H9 (cell line): ENCODE measurements at regions not wholly inside any gene's neighbourhood (a gene's known extent, or its start where the extent isn't known, plus 50 kb on each side); places are given as distances from the start of the nearest gene placed in this dataset.

Experiments used
- DNase-seq: peaks from one replicate; pipeline ENCODE4 v3.0.0-alpha.2; 2017
- H2AFZ ChIP-seq: one replicate; pipeline ENCODE4 v1.6.1; 2013; ENCODE audit warnings: mild to moderate bottlenecking, low read length, control low read depth, moderate library complexity
- H2AK5ac ChIP-seq: 2 replicates; pipeline ENCODE4 v1.6.1; 2013; ENCODE audit warnings: low read length, control low read depth, mixed read lengths; ENCODE audit not compliant: insufficient read length
- H2BK120ac ChIP-seq: one replicate; pipeline ENCODE4 v1.6.1; 2013; ENCODE audit warnings: low read depth, mild to moderate bottlenecking, low read length, control low read depth, inconsistent platforms; ENCODE audit not compliant: poor library complexity, severe bottlenecking
- H2BK12ac ChIP-seq: 2 replicates; pipeline ENCODE4 v1.6.1; 2013; ENCODE audit warnings: low read length, control low read depth, mixed read lengths, low read depth; ENCODE audit not compliant: insufficient read length
- H2BK15ac ChIP-seq: 2 replicates; pipeline ENCODE4 v1.6.1; 2013; ENCODE audit warnings: low read depth, low read length, control low read depth
- H2BK20ac ChIP-seq: one replicate; pipeline ENCODE4 v1.6.1; 2013; ENCODE audit warnings: low read depth, mild to moderate bottlenecking, low read length, control low read depth, inconsistent platforms; ENCODE audit not compliant: poor library complexity, severe bottlenecking
- H2BK5ac ChIP-seq: 2 replicates; pipeline ENCODE4 v1.6.1; 2013; ENCODE audit warnings: low read length, control low read depth, mixed read lengths; ENCODE audit not compliant: insufficient read length
- H3K14ac ChIP-seq: 2 replicates; pipeline ENCODE4 v1.6.1; 2013; ENCODE audit warnings: low read length, control low read depth; ENCODE audit not compliant: insufficient read depth
- H3K18ac ChIP-seq: 2 replicates; pipeline ENCODE4 v1.6.1; 2013; ENCODE audit warnings: low read depth, mild to moderate bottlenecking, mixed read lengths, low read length, control low read depth; ENCODE audit not compliant: insufficient read length
- H3K23ac ChIP-seq: 2 replicates; pipeline ENCODE4 v1.6.1; 2013; ENCODE audit warnings: low read length, control low read depth, mixed read lengths, low read depth; ENCODE audit not compliant: insufficient read length
- H3K23me2 ChIP-seq: 2 replicates; pipeline ENCODE4 v1.6.1; 2013; ENCODE audit warnings: low read depth, mild to moderate bottlenecking, mixed read lengths, low read length, control low read depth; ENCODE audit not compliant: insufficient read length, poor library complexity, severe bottlenecking
- H3K27ac ChIP-seq: 2 replicates; pipeline ENCODE4 v1.5.1; 2013; ENCODE audit warnings: low read length, control low read depth, mixed read lengths, low read depth; ENCODE audit not compliant: insufficient read length
- H3K27me3 ChIP-seq: 2 replicates; pipeline ENCODE4 v1.6.1; 2013; ENCODE audit warnings: low read length, control low read depth, inconsistent platforms; ENCODE audit not compliant: insufficient read depth
- H3K4ac ChIP-seq: 2 replicates; pipeline ENCODE4 v1.6.1; 2013; ENCODE audit warnings: low read depth, mild to moderate bottlenecking, control low read depth, inconsistent platforms, low read length, moderate library complexity
- H3K4me1 ChIP-seq: 2 replicates; pipeline ENCODE4 v1.6.1; 2013; ENCODE audit warnings: low read length, control low read depth, inconsistent platforms; ENCODE audit not compliant: insufficient read depth
- H3K4me2 ChIP-seq: 2 replicates; pipeline ENCODE4 v1.6.1; 2013; ENCODE audit warnings: low read length, control low read depth, mixed read lengths; ENCODE audit not compliant: insufficient read length, insufficient read depth
- H3K56ac ChIP-seq: 2 replicates; pipeline ENCODE4 v1.6.1; 2013; ENCODE audit warnings: low read depth, mild to moderate bottlenecking, mixed read lengths, low read length, control low read depth; ENCODE audit not compliant: insufficient read length
- H3K79me1 ChIP-seq: 2 replicates; pipeline ENCODE4 v1.6.1; 2013; ENCODE audit warnings: low read depth, mild to moderate bottlenecking, moderate library complexity, low read length, control low read depth, inconsistent platforms; ENCODE audit not compliant: insufficient read depth, poor library complexity, severe bottlenecking
- H3K79me2 ChIP-seq: 2 replicates; pipeline ENCODE4 v1.6.1; 2013; ENCODE audit warnings: low read length, control low read depth, inconsistent platforms; ENCODE audit not compliant: insufficient read depth
- H3K9ac ChIP-seq: 2 replicates; pipeline ENCODE4 v1.6.1; 2013; ENCODE audit warnings: low read length, control low read depth, mixed read lengths; ENCODE audit not compliant: insufficient read length; ENCODE audit errors: extremely low read depth
- H3K9me3 ChIP-seq: one replicate; pipeline ENCODE4 v1.6.1; 2013; ENCODE audit warnings: low read depth, low read length, inconsistent platforms; ENCODE audit not compliant: control insufficient read depth
- H3T11ph ChIP-seq: one replicate; pipeline ENCODE4 v1.6.1; 2013; ENCODE audit warnings: mild to moderate bottlenecking, low read length, control low read depth, inconsistent platforms
- H4K20me1 ChIP-seq: one replicate; pipeline ENCODE4 v1.6.1; 2013; ENCODE audit not compliant: control insufficient read depth, insufficient read length, insufficient read depth
- H4K5ac ChIP-seq: 2 replicates; pipeline ENCODE4 v1.6.1; 2013; ENCODE audit warnings: low read depth, mild to moderate bottlenecking, mixed read lengths, low read length, control low read depth; ENCODE audit not compliant: insufficient read length
- H4K8ac ChIP-seq: replicated peaks from 2 replicates; pipeline ENCODE4 v1.6.1; 2013; ENCODE audit warnings: low read length, control low read depth, mixed read lengths, low read depth; ENCODE audit not compliant: insufficient read length
- H4K91ac ChIP-seq: 2 replicates; pipeline ENCODE4 v1.6.1; 2013; ENCODE audit warnings: low read depth, mild to moderate bottlenecking, moderate library complexity, mixed read lengths, low read length, control low read depth; ENCODE audit not compliant: insufficient read length
- H3K27ac Mint-ChIP-seq, 3 experiments: 2 replicates in 2 of 3; 3 replicates in 1 of 3; pipeline ENCODE4 v1.8.0; 2020 to 2021; ENCODE audit warnings: mixed read lengths in 3 of 3, mild to moderate bottlenecking in 1 of 3, moderate library complexity in 1 of 3
- H3K27me3 Mint-ChIP-seq: 2 replicates; pipeline ENCODE4 v1.8.0; 2021; ENCODE audit warnings: low read depth, mild to moderate bottlenecking, moderate library complexity, mixed read lengths
- H3K36me3 Mint-ChIP-seq, 3 experiments: 2 replicates in 2 of 3; 3 replicates in 1 of 3; pipeline ENCODE4 v1.8.0; 2020 to 2021; ENCODE audit warnings: low read depth in 3 of 3, mixed read lengths in 3 of 3; ENCODE audit not compliant: insufficient read depth in 1 of 3
- H3K4me1 Mint-ChIP-seq, 2 experiments: 2 replicates each; pipeline ENCODE4 v1.8.0; 2020; ENCODE audit warnings: mixed read lengths in 2 of 2
- H3K4me3 Mint-ChIP-seq, 2 experiments: 2 replicates in 1 of 2; 3 replicates in 1 of 2; pipeline ENCODE4 v1.8.0; 2020 to 2021; ENCODE audit warnings: mild to moderate bottlenecking in 2 of 2, mixed read lengths in 2 of 2, moderate library complexity in 1 of 2
- H3K9me3 Mint-ChIP-seq, 2 experiments: 2 replicates in 1 of 2; 3 replicates in 1 of 2; pipeline ENCODE4 v1.8.0; 2020; ENCODE audit warnings: mild to moderate bottlenecking in 2 of 2, mixed read lengths in 2 of 2, moderate library complexity in 1 of 2
- CTCF ChIP-seq: fragments of 200-600 bp; sonication (generic); conservative IDR thresholded peaks from 3 replicates; pipeline ENCODE4 v1.8.0; 2021; ENCODE audit warnings: antibody characterized with exemption, mild to moderate bottlenecking

- Histone ChIP-seq H3T11ph (no peak overlapping the region), H4K91ac (no peak overlapping the region), H4K8ac (no peak overlapping the region), H3K27me3 (no peaks in the 10 kb centered on the region), H4K5ac (no peak overlapping the region), H3K27ac (no peak overlapping the region), H3K18ac (no peak overlapping the region), H4K20me1 (no peaks in the 10 kb centered on the region), H3K79me2 (no peaks in the 10 kb centered on the region), H2BK120ac (no peak overlapping the region), H2AK5ac (no peak overlapping the region), H3K4ac (no peak overlapping the region), H2BK15ac (no peak overlapping the region), H3K14ac (no peak overlapping the region), H2BK20ac (no peak overlapping the region), H2BK5ac (no peak overlapping the region), H3K4me2 (no peak overlapping the region), H3K23me2 (no peaks in the 10 kb centered on the region), H3K79me1 (no peaks in the 10 kb centered on the region), H3K56ac (no peak overlapping the region), H3K4me1 (no peaks in the 10 kb centered on the region; the same call in 1 of the 2 replicates), H3K9me3 (no peaks in the 10 kb centered on the region), H3K9ac (no peak overlapping the region), H2AFZ (no peak overlapping the region), H2BK12ac (no peak overlapping the region), H3K23ac (no peak overlapping the region)
- Mint-ChIP-seq H3K4me1 (peaks cover 11 to 20% of the 10 kb centered on the region in 2 experiments), H3K9me3 (peaks cover 7 to 9% of the 10 kb centered on the region in 2 experiments), H3K36me3 (peaks cover 7 to 9% (median 8%) of the 10 kb centered on the region in 3 experiments), H3K27me3 (peaks cover 28% of the 10 kb centered on the region), H3K27ac (no peak overlapping the region), H3K4me3 (no peak overlapping the region)
- DNase-seq = no peak
- TF ChIP-seq CTCF = no peak
These were observed 206.0 kb upstream of the KBTBD8 start for GRCh38 chr3:66792086-66792485.
